Coronary artery (tissue), 2 donors: ENCODE measurements at regions not wholly inside any gene's neighbourhood (a gene's known extent, or its start where the extent isn't known, plus 50 kb on each side); places are given as distances from the start of the nearest gene placed in this dataset.

Source experiments
- DNase-seq: peaks from one replicate; pipeline ENCODE4 v3.0.0-alpha.2; 2017; ENCODE audit warnings: low spot score
- H3K27ac ChIP-seq, 2 donors: fragments of 200-600 bp; sonication (generic); one replicate each; pipeline ENCODE4 v1.5.1; 2016 to 2019
- H3K4me3 ChIP-seq: fragments of 200-600 bp; sonication (generic); 2 replicates; pipeline ENCODE4 v1.5.1; 2016; ENCODE audit warnings: mild to moderate bottlenecking, moderate library complexity
- TF ChIP-seq, protein P1 (sequence below): fragments of 200-600 bp; sonication (generic); IDR thresholded peaks from one replicate; pipeline ENCODE4 v1.5.1; 2019; ENCODE audit warnings: antibody characterized with exemption

DNA sequence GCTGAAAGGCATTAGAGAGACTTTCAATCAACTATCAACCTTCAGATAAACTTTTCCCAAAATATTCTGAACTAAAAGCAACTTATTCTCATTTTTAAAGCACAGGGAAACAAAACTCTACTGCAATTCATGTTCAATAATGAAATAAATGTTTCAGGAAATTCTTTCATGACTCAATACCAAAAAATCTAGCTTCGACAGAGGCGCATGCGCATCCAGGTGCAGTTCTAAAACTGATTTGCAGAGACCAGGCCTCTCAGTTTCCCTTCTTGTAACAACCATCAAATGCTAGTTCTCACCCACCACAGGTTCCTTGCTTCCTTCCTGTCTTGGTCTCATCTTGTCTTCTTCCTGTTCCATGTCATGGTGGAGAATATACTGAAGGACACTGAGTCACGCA is 55.3 kb upstream of the NRBF2 start:
- H3K4me3 ChIP-seq: no peak overlapping the region
- TF ChIP-seq, protein P1, sequence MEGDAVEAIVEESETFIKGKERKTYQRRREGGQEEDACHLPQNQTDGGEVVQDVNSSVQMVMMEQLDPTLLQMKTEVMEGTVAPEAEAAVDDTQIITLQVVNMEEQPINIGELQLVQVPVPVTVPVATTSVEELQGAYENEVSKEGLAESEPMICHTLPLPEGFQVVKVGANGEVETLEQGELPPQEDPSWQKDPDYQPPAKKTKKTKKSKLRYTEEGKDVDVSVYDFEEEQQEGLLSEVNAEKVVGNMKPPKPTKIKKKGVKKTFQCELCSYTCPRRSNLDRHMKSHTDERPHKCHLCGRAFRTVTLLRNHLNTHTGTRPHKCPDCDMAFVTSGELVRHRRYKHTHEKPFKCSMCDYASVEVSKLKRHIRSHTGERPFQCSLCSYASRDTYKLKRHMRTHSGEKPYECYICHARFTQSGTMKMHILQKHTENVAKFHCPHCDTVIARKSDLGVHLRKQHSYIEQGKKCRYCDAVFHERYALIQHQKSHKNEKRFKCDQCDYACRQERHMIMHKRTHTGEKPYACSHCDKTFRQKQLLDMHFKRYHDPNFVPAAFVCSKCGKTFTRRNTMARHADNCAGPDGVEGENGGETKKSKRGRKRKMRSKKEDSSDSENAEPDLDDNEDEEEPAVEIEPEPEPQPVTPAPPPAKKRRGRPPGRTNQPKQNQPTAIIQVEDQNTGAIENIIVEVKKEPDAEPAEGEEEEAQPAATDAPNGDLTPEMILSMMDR: no peak
- no peak overlapping the region for H3K27ac ChIP-seq
- DNase-seq: no peak

DNA sequence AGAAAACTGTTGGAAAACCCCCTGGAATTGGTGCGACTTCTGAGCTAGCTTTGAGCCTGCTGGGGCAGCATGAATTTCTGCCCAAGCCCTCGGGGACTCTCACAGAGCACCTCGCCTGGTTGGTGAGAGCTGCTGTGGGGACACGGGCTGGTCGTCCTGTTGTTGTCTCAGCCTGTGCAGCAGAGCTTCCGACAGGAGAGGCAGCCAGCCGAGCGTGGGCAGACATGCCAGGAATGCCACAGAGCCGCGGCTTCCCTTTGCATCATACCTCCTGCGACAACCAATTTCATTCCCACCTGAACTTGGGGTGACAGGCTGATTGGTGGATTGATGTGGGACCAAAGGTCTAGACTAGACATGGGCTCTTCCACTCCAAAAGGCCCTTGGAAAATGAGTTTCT is 60.2 kb upstream of the NRBF2 start:
- TF ChIP-seq, protein P1: no peak
- Histone ChIP-seq H3K27ac (no peak overlapping the region), H3K4me3 (no peak overlapping the region)
- DNase-seq: no peak

DNA sequence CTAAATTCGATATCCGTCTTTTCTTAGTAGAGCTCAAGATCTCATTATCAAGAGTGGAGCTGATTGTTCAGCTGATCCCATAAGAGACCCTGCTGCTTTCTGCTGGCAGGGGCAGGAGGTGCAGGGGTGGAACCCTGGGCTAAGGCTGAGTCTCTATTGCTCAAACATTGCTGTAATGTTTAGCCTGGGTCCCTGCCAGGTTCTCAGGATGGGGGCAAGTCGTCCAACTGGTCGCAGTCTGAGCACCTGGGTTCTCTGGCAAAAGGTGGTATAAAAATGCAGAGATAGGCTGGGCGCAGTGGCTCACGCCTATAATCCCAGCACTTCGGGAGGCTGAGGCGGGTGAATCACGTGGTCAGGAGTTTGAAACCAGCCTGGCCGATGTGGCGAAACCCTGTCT is 62.0 kb upstream of the NRBF2 start:
- H3K4me3 ChIP-seq: no peak overlapping the region
- TF ChIP-seq, protein P1: no peak
- H3K27ac ChIP-seq: no peak overlapping the region
- no peak for DNase-seq

DNA sequence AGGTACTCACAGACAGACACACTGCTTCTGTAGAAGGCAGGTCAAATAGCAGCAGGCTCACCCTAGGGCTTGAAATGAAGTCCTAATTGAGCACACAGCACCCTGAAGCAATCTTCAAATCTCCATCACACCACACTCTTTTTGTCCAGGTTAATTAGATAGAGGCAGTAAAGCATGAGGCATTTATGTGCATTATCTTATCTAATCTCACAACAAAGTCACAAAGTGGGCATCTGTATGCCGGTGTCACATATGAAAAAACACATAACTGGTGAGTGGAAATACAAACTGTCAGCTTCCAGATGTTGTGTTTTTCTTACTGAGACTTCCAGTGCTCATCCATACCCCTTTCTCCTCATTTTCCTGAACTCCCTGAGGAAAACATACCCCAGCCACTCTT is 63.8 kb upstream of the NRBF2 start:
- H3K27ac ChIP-seq: no peak overlapping the region
- TF ChIP-seq, protein P1: no peak
- no peak overlapping the region for H3K4me3 ChIP-seq
- DNase-seq: no peak

DNA sequence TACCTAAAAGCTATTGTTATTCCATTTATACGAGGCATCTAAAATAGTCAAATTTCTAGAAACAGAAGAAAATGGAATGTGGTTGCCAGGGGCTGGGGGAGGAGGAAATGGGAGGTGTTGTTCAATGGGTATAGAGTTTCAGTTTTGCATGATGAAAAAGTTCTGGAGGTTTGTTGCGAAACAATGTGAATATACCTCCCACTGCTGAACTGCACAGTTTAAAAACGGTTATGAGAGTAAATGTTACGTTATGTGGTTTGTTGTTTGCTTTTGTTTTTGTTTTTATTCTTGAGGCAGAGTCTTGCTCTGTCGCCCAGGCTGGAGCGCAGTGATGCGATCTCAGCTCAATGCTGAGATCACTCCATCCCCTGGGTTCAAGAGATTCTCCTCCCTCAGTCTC is 64.9 kb upstream of the NRBF2 start:
- TF ChIP-seq, protein P1: no peak
- no peak overlapping the region for H3K27ac ChIP-seq
- no peak for DNase-seq
- no peak overlapping the region for H3K4me3 ChIP-seq

DNA sequence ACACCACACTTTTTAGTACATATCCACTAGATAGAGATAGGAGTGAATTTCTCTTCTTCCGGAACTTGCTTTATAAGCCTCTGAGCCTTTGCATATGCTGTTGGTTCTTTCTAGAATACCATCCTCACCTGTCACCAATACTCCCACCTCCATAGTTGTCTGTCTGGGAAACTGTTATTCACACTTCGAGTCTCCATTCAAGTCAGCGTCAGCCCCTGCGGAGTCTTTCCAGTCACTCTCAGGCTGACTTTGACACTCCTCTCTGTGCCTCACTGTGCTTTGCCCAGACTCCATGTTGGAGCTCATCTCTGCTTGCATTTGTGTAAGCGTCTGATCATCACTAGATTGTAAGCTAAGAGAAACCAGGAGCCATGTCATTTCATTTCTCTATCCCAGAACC is 66.5 kb upstream of the NRBF2 start:
- no peak for DNase-seq
- Histone ChIP-seq H3K4me3 (no peak overlapping the region), H3K27ac (no peak overlapping the region)
- TF ChIP-seq, protein P1: no peak

DNA sequence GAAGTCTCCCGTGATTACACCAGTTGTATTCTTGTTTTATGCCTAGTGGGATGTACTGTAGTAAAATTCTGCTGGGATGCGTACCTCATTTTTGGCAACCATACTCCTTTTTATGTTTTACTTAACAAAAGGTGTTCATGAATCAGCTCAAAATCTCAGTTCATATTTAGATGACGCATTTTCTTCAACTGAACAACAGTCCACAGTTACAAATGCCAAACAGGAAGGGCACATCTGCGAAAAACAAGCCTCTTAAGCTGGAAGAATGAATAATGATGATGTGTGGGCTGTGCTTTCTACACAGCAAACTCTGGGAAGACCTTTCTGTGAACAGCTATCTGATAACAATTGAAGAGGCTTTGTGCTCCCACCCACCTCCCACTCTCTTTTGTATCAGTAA is 68.4 kb upstream of the NRBF2 start:
- TF ChIP-seq, protein P1: no peak
- no peak overlapping the region for H3K4me3 ChIP-seq
- no peak for DNase-seq
- H3K27ac ChIP-seq: no peak overlapping the region
